ENCODE measurements at regions not wholly inside any gene's neighbourhood (a gene's known extent, or its start where the extent isn't known, plus 50 kb on each side); places are given as distances from the start of the nearest gene placed in this dataset.

- TF ChIP-seq EZH2 (IDR thresholded peaks at IDR 0.05; ENCODE audit: borderline replicate concordance, low read depth, low read length) (no peak), EP300 (IDR thresholded peaks at IDR 0.05; ENCODE audit: low read length) (no peak), NR2C1 (IDR thresholded peaks at IDR 0.05) (no peak), NR2C1 (tag; IDR thresholded peaks at IDR 0.05) (no peak), ZNF212 (CRISPR knock-in tag; IDR thresholded peaks at IDR 0.05) (no peak), ZNF609 (CRISPR knock-in tag; IDR thresholded peaks at IDR 0.05; ENCODE audit: borderline replicate concordance) (no peak), USF2 (CRISPR knock-in tag; IDR thresholded peaks at IDR 0.05) (no peak), POLR2AphosphoS5 (IDR thresholded peaks at IDR 0.05; ENCODE audit: control insufficient read depth, insufficient read depth, low read depth, low read length) (no peak)
- TF ChIP-seq, protein P1, sequence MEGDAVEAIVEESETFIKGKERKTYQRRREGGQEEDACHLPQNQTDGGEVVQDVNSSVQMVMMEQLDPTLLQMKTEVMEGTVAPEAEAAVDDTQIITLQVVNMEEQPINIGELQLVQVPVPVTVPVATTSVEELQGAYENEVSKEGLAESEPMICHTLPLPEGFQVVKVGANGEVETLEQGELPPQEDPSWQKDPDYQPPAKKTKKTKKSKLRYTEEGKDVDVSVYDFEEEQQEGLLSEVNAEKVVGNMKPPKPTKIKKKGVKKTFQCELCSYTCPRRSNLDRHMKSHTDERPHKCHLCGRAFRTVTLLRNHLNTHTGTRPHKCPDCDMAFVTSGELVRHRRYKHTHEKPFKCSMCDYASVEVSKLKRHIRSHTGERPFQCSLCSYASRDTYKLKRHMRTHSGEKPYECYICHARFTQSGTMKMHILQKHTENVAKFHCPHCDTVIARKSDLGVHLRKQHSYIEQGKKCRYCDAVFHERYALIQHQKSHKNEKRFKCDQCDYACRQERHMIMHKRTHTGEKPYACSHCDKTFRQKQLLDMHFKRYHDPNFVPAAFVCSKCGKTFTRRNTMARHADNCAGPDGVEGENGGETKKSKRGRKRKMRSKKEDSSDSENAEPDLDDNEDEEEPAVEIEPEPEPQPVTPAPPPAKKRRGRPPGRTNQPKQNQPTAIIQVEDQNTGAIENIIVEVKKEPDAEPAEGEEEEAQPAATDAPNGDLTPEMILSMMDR (IDR thresholded peaks at IDR 0.05 in 2 of 3, conservative IDR thresholded peaks at IDR 0.05 in 1 of 3; ENCODE audit: insufficient read depth in 2 of 3, low read depth in 1 of 3, low read length in 3 of 3): no peak
- TF ChIP-seq, protein P2, sequence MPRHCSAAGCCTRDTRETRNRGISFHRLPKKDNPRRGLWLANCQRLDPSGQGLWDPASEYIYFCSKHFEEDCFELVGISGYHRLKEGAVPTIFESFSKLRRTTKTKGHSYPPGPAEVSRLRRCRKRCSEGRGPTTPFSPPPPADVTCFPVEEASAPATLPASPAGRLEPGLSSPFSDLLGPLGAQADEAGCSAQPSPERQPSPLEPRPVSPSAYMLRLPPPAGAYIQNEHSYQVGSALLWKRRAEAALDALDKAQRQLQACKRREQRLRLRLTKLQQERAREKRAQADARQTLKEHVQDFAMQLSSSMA (CRISPR knock-in tag; IDR thresholded peaks at IDR 0.05): no peak
Measured at GRCh38 chr21:18769599-18769998, 366.0 kb upstream of the TMPRSS15 start.

Measured in K562 (cell line).